GM19035 (cell line): ENCODE measurements at regions not wholly inside any gene's neighbourhood (a gene's known extent, or its start where the extent isn't known, plus 50 kb on each side); places are given as distances from the start of the nearest gene placed in this dataset.
"Not testable (repeated sequence)": the region's sequence is repeated elsewhere in the genome, so short reads cannot be mapped to it uniquely, and the experiment has no call there.

Source experiments
- ATAC-seq: cut with Tn5 transposase; IDR thresholded peaks from one replicate; pipeline ENCODE4 v1.9.1; 2021; ENCODE audit not compliant: unreplicated experiment

DNA sequence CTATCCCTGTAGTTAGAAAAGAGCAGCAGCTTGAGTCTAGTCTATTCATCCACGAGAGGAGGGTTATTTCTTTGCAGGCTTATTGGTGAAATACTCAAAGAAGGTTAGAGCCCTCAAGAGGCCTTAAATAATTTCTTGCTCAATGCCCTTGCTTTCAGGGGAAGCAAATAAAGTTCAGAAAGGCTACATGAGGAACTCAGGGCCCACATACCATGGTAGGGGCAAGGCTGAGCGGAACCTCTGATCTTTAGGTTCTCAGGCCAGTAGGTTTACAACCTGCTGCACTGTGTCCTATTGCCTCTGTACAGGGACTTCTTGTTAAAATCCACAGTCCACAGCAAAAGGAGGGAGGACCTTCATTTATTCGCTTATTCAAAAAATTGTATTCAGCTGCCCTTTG, 101.7 kb downstream of the ADAMTS15 start:
- ATAC-seq = no peak

DNA sequence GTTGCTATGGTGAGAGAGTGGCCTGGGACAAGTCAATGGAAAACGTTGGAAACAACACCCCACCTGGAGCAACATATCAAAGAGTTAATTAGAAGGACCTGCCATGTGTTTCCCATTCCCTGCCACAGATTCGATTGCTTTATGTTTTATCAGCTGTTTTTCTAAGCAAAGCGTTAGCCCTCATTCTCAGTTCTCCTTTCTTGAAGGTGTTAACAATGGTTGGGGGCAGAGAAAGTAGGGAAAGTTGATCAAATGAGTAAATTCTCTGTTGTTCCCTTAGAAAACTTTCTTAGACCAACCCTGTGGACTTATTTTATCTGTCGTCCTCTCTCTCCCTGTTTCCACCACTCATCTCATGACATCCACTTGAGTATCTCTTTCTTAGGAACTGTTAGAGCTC, 102.5 kb downstream of the ADAMTS15 start:
- no peak for ATAC-seq

DNA sequence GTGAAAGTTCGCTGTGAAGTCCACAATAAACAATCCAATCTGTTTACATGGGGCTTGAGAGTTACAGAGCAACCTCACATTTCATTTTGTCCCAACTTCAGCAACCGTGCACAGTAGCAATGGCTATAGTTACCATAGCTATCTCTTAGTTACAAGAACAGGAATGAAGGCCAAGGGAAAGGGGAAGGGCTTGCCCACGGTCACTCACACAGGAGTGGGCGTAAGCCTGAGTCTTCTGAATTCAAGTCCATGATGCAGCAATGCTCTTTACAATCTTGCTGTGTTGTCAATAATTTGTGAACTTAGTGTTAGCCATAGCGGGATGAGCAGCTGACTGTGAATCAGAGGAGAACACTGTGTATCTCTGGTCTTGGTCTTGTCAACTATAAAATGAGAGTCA, 102.9 kb downstream of the ADAMTS15 start:
- ATAC-seq = no peak

DNA sequence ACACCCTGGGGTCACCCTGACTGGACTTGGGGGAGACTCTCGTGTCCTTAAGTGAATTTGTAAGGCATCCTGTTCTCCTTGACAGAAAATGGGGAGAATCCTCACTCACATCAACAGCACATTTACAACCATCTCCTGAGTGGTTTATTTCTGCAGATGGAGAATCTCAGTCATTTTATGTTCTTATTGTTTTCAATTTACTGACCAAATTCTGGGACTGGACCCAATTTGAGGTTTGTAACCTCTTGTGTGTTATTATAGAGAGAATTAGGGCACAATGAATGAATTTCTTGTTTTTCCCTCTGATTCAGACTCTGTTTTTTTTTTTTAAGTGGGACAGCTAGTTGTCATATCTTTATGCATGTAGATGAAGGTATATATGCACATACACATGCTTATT, 104.9 kb downstream of the ADAMTS15 start:
- no peak for ATAC-seq

DNA sequence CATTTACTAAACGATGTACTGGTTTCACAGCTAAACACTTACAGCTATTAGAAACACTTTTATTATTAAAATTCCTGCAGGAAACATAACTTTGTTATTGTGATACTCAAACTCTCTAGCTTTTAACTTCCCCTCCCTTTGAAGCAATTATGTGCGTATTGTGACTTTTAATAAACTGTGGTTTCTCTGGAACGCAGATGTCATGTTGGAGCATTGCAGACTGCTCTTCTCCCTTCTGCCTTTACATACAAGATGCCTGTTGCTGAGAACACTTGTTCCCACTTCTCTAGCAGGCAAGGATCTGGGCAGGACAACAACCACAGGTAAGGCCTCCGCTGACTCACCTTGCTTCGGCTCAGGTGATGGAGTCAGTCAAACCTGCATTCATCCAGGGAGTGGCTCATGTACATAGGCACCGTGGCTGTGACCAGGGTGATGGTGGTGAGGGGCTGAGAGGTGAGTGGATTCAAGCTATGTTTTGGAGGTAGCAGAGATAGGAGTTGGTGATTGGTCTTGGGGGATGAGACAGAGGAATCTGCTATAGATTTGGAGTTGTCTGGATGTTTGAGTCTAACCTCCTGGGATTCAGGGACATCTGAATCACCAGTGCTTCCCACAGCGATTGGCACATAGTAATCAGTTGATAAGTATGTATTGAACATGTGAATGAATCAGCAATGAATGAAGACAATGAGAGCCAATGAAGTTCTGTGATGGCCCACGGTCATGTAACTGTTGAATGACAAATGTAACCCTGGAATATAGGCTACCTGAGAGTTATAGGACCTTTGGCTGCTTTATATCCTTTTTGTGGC, 106.0 kb downstream of the ADAMTS15 start:
- no peak for ATAC-seq

DNA sequence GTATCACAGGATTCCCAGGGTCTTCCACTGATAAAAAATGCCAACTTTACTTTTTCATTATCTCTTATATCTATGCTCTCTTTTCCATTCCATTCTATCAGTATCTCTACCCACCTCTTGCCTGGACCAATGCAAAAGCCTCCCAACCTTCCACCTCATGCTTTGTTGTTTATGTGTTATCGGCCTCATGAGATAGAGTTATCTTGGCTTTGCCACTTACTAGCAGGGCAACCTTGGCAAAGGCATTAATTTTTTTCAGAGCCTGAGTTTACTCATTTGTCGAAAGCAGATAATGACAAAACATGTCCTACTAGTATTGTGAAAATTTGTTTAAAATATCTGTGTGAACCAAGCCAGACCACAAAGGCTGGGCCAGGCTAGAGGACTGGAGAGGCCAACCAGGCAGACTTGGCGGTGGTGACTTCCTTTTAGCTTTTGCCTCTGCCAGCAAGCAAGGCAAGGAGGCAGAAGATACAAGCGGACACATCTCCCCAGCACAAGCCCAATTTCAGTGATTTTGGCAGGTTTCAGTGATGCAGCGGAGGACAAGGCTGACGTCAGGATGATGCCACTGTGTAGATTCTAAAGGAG, 106.9 kb downstream of the ADAMTS15 start:
- no peak for ATAC-seq

DNA sequence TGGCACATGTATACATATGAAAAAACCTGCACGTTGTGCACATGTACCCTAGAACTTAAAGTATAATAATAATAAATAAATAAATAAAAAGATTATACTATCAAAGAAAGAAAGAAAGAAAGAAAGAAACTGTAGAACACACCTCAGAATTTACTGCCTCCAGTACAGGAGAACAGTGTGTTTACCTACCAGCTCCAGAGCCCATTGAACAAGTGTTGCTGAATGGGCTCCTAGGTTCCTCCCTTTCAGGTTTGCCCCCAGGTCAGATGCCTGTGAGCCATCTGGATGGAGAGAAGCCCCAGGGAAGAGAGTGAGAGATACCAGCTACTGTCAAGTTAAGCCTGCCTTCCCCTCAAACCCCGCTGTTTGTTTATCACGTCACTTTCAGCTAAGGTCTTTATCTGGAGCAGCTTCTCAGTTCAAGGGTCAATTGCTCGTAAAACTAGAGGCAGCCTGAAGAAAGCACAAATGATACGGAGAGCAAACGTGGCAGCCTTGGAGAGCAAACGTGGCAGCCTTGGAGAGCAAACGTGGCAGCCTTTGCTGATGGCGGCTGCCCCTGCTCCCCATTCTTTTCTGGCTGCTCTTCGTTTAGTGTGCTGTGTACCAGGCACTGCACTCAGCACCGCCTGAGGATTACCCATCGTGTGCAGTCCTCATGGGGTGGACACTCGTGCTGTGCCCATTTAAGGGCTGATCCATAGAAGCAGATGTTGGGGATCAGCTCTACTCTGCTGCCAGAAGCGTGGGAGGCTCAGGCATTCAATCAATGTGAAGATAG, 111.7 kb downstream of the ADAMTS15 start:
- ATAC-seq = no peak

DNA sequence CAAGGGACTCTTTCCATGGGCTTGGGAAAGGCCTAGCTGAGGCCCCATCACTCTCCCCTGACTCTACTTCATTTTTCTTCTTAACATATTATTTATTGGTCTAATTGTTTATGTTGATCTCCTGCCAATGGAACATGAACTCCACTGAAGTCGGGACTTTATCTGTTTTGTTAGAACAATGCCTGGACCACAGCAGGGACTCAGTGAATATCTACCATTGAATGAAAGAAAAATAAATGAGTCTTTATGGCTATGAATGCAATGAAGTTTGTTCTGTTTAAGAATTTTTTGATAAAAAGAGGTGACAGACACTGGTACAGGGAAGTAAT, 112.3 kb downstream of the ADAMTS15 start:
- ATAC-seq = no peak

DNA sequence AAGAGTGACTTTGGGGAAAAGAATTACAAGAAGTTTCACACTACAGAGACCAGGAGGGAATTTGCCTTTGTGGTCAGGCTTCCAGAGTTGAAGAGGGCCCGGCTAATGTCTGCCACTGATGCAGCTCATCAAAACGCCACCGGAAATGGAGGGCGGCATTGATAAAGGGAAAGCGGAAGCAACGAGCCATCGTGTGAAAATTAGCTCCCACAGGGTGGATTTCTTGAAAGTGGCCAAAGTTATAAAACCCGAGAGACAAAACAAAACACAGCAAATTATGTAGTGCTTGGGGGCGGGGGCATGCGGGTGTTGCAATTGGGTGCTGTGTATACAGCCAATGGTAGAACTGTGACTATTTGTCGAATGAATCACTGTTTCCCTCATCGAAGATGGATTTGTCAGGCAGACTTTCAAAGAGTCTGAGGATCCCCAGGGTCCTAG, 113.0 kb downstream of the ADAMTS15 start:
- ATAC-seq = no peak

DNA sequence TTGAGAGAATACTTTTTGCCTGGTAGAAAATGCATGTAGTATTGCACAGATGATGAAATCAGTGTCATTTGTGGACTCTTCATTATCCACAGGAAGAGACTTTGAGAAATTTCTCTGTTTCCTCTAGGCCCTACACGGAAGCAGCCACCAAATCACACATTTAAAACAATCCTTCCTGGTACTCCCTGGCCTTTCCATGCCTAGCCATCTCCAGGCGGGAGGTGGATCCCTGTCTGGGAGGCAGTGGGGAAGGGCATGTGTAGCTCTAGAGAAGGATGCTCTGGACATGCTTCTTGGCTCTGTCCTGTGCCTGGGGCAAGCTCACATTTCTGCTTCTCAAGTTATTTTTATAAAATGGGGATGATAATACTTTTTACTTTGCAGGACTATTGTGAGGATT, 114.1 kb downstream of the ADAMTS15 start:
- ATAC-seq = no peak

DNA sequence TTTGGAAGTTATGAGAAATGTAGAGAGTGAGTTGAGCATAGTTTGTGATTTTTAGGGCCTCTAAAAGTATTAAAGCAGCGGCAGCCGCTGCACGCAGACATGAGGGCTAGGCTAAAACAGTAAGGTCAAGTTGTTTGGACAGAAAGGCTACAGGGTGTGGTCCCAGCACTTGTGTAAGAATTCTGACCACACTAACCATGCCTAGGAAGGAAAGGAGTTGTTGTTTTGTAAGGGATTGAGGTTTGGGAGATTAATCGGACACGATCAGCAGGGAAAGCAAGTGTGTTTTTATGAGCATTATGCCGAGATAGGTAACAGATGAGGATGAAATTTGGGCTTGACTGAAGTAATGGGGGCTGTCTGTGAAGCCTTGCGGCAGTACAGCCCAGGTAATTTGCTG, 117.9 kb downstream of the ADAMTS15 start:
- not testable (repeated sequence) for ATAC-seq

DNA sequence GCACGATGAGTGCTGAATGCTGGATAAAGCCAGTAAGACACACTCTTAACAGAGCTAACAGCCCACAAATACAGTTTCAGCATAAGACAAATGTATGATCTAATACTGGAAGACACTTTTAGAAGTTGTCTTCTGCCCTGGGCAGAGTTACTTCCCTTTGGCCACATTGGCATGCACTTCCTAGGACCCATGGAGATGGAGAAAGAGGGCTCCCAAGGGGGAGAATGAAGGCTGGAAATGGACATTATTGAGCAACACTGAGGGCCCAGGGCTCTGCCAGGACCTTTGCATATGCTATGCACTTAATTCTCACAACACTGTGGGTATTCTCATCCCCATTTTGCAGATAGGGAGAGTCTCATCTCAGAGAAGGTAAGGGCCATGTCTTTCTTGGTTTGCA, 123.1 kb downstream of the ADAMTS15 start:
- ATAC-seq = no peak

DNA sequence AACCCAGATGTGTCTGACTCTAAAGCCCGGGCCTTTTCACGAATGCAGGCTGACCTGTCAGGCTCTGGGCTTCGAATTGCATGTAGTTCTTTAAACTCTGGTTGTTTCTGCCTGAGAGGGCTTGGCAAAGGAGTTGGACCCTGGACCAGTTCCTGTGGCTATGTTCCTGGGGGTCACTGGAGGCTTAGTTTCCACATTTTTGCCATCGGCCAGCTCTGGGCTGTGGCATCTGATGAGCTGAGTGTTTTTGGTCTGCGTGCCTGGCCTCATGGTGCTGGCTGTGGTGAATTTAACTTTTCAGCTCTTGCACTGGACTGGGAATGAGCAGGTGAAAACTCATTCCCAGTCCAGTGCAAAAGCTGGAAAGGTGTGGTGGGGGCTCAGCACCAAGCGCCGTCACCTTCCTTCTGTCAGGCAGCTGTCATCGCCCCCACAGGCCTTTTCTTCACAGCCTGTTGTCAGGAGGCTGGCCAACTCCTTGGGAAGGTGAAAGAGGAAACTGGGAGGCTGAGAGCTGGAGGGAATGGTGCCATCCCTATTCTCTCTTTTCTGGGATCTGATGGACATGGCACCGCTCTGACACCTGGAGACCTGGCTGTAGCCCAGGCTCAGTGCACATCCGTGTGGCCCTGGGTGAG, 123.6 kb downstream of the ADAMTS15 start:
- ATAC-seq = no peak

DNA sequence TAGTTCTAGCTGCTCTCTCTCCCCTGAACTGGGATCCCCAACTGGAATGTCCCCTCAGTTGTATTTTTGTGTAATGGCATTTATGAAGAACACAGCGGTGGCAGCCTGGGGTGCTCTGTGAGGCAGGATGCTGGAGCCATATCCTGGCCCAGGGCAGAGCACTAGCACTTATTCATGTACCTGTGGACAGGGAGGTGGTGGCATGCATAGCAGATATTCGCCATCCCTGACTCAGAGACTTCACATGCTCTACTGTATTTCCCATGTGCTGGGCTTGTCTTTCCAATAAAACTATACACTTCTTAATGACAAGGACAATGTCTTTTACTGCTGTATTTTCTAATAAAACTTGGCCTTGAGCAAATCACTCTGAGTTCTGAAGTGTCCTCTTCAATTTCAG, 125.3 kb downstream of the ADAMTS15 start:
- no peak for ATAC-seq

DNA sequence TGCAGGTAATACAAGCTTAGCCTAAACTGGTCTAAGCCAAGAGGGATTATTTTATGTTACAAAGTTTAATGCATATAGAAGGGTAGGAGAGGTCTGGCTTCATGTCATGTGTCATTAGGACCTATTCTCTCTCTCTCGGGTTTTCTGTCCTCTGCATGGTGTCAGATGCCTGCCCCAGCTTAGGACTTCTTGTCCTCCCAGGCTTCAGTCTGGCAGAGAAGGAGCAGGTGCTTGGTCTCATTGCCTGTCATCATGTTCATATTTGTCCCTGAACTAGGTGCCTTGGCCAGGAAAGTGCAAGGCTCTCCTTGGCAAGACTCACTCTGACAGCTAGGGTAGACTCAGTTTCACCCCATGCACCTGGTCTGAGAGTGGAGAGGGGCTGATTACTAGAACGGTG, 126.3 kb downstream of the ADAMTS15 start:
- no peak for ATAC-seq

DNA sequence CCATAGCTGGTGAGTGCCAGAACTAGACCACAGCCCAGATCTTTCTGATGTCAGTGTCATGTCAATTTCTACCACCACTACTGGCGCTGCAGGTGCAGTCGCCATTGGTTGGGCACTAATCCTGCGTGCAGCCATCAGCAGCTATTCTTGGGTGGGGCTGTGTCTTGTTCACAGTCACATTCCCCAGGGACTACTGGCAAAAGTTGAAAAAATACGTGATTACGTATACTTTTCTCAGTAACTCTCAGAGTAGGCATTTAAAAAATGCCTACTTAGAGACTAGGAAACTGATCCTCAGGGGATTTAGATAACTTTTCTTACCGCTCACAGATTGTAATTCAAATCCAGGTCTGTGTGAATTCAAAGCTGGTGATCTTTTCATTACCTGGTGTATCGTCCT, 127.7 kb downstream of the ADAMTS15 start:
- no peak for ATAC-seq

DNA sequence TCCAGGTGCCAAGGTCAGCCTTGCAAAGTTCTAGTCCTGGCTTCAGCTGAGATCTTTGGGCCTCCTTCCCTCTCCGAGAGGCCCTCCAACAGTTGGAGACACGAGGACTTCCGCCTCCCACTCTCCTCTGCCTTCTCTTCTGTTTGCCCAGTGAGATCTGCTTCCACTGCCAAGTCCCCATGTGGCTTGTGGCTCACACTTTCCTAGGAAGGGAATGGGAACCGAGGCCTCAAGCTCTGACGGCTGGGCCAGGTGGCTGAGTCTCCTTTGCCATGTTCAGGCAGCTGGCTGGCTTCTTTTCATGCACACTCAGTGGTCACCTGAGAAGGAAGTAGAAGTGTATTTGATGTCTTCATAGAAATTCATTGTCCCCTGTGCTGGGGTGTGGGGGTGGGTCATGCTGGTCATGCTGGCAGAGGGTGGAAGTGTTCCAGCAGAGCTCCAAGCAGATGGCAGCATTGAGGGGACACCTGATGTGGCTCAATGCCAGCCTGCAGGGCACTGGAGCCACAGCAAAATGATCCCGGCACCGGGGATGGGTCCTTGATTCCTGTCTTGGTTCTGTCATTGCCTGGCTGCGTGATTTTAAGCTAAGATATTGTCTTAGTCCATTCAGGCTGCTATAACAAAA, 130.4 kb downstream of the ADAMTS15 start:
- ATAC-seq = no peak

DNA sequence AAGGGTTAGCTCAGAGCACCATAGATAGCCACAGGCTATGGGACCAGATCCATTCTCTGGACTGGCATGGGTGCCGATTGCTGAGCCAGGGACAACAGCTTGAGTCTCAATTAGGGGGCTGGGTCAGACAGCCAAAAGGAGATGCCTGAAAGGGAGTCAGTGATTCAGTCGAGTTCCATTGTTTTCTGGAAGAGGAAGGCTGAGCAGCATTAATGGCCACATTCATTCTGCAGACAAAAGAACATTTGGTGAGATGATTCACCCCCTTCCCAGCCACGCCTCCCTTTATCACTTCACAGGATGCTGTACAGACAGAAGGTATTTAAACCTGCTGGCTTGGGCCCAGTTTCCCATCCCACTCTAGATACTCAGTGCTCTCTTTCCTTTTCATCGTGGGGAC, 131.9 kb downstream of the ADAMTS15 start:
- ATAC-seq = no peak

DNA sequence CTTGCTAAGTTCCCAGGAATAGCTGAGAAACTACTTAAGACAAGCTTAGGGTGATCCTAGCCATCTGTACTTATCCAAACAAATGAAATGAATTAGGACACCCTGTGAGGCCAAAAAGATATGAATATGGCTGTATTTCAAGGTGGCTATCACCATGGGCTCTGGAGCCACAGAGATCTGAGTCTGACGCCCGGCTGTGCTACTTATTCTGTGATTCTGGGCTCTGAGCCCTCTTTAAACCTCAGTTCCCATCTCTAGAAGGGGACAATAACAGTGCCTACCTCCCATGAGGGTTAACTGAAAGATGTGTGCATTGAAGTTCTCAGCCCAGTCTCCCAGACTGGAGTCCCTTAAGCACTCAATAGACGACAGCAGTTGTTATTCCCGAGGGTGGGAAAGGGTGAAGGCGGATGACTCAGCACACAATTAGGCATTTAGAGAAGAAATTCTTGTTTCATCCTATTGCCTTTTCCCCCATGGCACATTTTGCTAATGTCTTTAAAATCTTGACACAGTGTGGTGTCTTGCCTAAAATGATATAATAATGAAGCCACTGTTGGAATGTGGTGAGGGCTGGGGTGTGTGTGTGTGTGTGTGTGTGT, 132.5 kb downstream of the ADAMTS15 start:
- ATAC-seq = no peak

DNA sequence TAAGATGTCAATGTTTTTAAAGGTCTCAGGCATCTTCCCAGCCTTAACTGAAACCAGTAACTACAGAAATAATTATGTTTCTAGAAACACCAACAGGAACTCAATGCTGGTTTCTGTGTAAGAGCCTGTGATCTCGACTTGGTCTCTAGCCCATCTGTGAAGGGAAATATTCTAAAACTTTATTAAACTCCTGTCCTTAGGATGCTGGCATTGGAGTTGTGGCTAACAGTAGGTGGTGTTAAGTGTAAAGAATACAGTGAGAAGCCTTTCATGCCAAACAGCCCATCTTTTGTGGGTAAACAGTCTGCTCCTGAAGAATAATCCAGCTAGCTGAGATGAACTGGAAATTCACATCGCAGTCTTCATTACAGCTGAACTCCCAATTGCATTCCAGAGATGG, 133.2 kb downstream of the ADAMTS15 start:
- no peak for ATAC-seq

DNA sequence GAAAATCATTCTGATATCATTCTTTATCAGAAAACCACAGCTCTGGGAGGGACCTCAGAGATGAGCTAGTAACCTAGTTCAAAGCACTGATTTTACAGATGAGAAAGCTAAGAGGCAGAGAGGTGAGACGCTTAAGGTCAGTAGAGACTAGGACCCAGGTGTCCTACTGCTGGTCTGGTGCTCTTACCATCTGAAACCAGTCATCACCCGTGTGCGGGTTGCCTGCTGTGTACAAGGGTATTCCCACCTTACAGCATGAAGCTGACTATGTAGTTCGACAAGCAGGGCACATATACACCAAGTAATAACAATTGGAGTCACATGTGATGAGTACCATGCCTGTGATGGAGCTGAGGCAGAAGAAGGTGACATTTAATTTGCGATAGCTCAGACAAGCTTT, 133.7 kb downstream of the ADAMTS15 start:
- no peak for ATAC-seq
